ENCODE measurements at regions not wholly inside any gene's neighbourhood (a gene's known extent, or its start where the extent isn't known, plus 50 kb on each side); places are given as distances from the start of the nearest gene placed in this dataset.

DNA sequence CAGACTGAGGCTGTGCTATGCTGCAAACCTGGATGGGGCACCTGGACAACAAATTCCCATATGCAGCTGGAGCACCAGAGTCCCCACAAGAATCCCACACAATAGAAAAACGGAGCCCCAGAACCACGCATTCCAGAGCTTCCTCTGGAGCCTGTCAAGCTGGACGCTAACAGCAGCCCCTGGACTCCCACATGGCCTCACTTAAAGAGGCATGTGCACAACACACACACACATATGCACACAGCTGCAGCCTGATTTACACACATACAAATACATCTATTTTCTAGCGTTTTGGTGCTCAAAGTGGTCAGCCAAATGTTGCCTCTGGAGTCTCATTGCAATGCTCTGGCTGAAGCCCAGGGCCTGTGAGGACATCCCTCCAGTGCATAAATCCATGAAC lies 632.7 kb upstream of the ID2 start:
- Histone ChIP-seq H3K9me1 (ENCODE audit: control insufficient read depth, insufficient read depth, low read length) (no peaks in the 10 kb centered on the region), H3K4me1 (replicated peaks in 1 of 2; ENCODE audit: control insufficient read depth in 2 of 2, insufficient read depth in 2 of 2, low read length in 2 of 2) (no peaks in the 10 kb centered on the region), H2AFZ (ENCODE audit: low read depth, low read length) (no peak overlapping the region), H3K9ac (ENCODE audit: insufficient read depth in 1 of 2, low read depth in 2 of 2, low read length in 2 of 2) (no peak overlapping the region), H3K4me2 (ENCODE audit: insufficient read depth, low read length) (no peak overlapping the region; the same call in 1 of the 2 replicates), H3K9me3 (replicated peaks; ENCODE audit: control insufficient read depth, insufficient read depth, low read depth, low read length) (no peaks in the 10 kb centered on the region), H4K20me1 (replicated peaks; ENCODE audit: control insufficient read depth, insufficient read depth, low read length) (no peaks in the 10 kb centered on the region), H3K36me3 (ENCODE audit: control insufficient read depth, insufficient read depth, low read length) (no peaks in the 10 kb centered on the region), H3K27ac (ENCODE audit: extremely low read depth, low read depth, low read length) (no peak overlapping the region), H3K79me2 (ENCODE audit: control insufficient read depth, insufficient read depth, low read length) (no peaks in the 10 kb centered on the region), H3K4me3 (no peak overlapping the region), H3K27me3 (ENCODE audit: control insufficient read depth in 2 of 2, insufficient read depth in 2 of 2, low read length in 2 of 2) (no peaks in the 10 kb centered on the region; a peak in 1 of 5 replicates)
- intact Hi-C loops (cut with micrococcal nuclease) (no loop called here), in situ Hi-C loops (cut with MboI) (no loop called here)
- BruUV-seq (replicated peaks): no TSS peak
- FAIRE-seq (no peak), DNase-seq (ENCODE audit: extremely low read depth in 1 of 4, low spot score in 3 of 4) (no peak), ATAC-seq (no peak)
- WGBS (ENCODE audit: insufficient coverage, low coverage, missing lambda C conversion rate): 0% methylated on average over 4 of the region's 4 CpGs
- TF ChIP-seq PHB (CRISPR knock-in tag; IDR thresholded peaks at IDR 0.05): no peak
- no peak for TF ChIP-seq POU5F1 (IDR thresholded peaks at IDR 0.05; ENCODE audit: borderline replicate concordance, low read depth, low read length, partially characterized antibody)
- no peak for TF ChIP-seq MEF2A (IDR thresholded peaks at IDR 0.05; ENCODE audit: control insufficient read depth, low read depth, low read length)
- no peak for TF ChIP-seq SOX6 (IDR thresholded peaks at IDR 0.05)
- no peak for TF ChIP-seq TCF15 (CRISPR knock-in tag; IDR thresholded peaks at IDR 0.05)
- TF ChIP-seq BCL6 (CRISPR knock-in tag; IDR thresholded peaks at IDR 0.05): no peak
- TF ChIP-seq DACH1 (IDR thresholded peaks at IDR 0.05; ENCODE audit: partially characterized antibody): no peak
- no peak for TF ChIP-seq CSDE1 (IDR thresholded peaks at IDR 0.05)
- TF ChIP-seq DLX4 (CRISPR knock-in tag; IDR thresholded peaks at IDR 0.05): no peak
- TF ChIP-seq, protein P1, sequence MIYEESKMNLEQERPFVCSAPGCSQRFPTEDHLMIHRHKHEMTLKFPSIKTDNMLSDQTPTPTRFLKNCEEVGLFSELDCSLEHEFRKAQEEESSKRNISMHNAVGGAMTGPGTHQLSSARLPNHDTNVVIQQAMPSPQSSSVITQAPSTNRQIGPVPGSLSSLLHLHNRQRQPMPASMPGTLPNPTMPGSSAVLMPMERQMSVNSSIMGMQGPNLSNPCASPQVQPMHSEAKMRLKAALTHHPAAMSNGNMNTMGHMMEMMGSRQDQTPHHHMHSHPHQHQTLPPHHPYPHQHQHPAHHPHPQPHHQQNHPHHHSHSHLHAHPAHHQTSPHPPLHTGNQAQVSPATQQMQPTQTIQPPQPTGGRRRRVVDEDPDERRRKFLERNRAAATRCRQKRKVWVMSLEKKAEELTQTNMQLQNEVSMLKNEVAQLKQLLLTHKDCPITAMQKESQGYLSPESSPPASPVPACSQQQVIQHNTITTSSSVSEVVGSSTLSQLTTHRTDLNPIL (CRISPR knock-in tag; IDR thresholded peaks at IDR 0.05): no peak
- TF ChIP-seq, protein P2, sequence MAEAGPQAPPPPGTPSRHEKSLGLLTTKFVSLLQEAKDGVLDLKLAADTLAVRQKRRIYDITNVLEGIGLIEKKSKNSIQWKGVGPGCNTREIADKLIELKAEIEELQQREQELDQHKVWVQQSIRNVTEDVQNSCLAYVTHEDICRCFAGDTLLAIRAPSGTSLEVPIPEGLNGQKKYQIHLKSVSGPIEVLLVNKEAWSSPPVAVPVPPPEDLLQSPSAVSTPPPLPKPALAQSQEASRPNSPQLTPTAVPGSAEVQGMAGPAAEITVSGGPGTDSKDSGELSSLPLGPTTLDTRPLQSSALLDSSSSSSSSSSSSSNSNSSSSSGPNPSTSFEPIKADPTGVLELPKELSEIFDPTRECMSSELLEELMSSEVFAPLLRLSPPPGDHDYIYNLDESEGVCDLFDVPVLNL (CRISPR knock-in tag; IDR thresholded peaks at IDR 0.05; ENCODE audit: low read depth): no peak
- no peak for TF ChIP-seq CBX2 (IDR thresholded peaks at IDR 0.05; ENCODE audit: insufficient read depth, low read length, poor library complexity, severe bottlenecking)
- no peak for TF ChIP-seq SNIP1 (IDR thresholded peaks at IDR 0.05; ENCODE audit: low read depth)
- no peak for TF ChIP-seq YBX1 (IDR thresholded peaks at IDR 0.05)
- no peak for TF ChIP-seq MCM5 (IDR thresholded peaks at IDR 0.05; ENCODE audit: low read depth)
- TF ChIP-seq KDM4B (IDR thresholded peaks at IDR 0.05; ENCODE audit: borderline replicate concordance in 2 of 2, low read depth in 1 of 2): no peak
- CTCF ChIA-PET (ENCODE audit: low intra/inter-chr PET ratio): no interaction called here
- POLR2A ChIA-PET: no interaction called here

Measured in K562 (cell line).